HCT116 (cell line): ENCODE measurements at regions not wholly inside any gene's neighbourhood (a gene's known extent, or its start where the extent isn't known, plus 50 kb on each side); places are given as distances from the start of the nearest gene placed in this dataset.

ENCODE experiments used
- ATAC-seq: fragments of 200-7000 bp; cut with Tn5 transposase; 2 replicates; pipeline ENCODE4 v1.9.1; 2020; ENCODE audit warnings: mild to moderate bottlenecking, moderate library complexity
- BruUV-seq: library from RNA; stranded (reverse); fragments of 400-500 nt; replicated peaks from 2 replicates; lab custom pipeline; 2021; lab: Mats Ljungman, UMichigan
- CTCF ChIA-PET: fragments of 300-600 bp; sonication (Branson Sonifier 250); formaldehyde crosslinking; loops from one replicate; lab custom pipeline; 2021; ENCODE audit warnings: antibody characterized with exemption; lab: Charles Lee
- POLR2A ChIA-PET: fragments of 300-600, 350-600 bp; sonication (Branson Sonifier 250); formaldehyde crosslinking; loops from one replicate; lab custom pipeline; 2021; ENCODE audit warnings: antibody characterized with exemption; lab: Charles Lee
- RAD21 ChIA-PET, 2 experiments: fragments of 300-600 bp; sonication (Branson Sonifier 250); formaldehyde crosslinking; loops; one replicate each; lab custom pipeline; 2023; ENCODE audit warnings: low total read pairs in 2 of 2; ENCODE audit not compliant: uncharacterized antibody in 2 of 2, unreplicated experiment in 2 of 2, low non-redundant PET in 1 of 2; lab: Charles Lee
- DNase-seq: peaks from one replicate; pipeline ENCODE4 v3.0.0-alpha.2; 2010; ENCODE audit warnings: low read depth, low spot score
- H2AFZ ChIP-seq: fragments of 200-600 bp; shearing (Covaris generic), sonication (generic); 2 replicates; pipeline ENCODE4 v1.6.1; 2017; ENCODE audit warnings: low read depth, mixed run types, mixed read lengths, antibody characterized with exemption, low read length; ENCODE audit not compliant: poor library complexity, severe bottlenecking
- H3K27ac ChIP-seq: 2 replicates; pipeline ENCODE4 v1.5.1; 2012; ENCODE audit warnings: low read depth, low read length
- H3K27me3 ChIP-seq: fragments of 200-600 bp; sonication (generic); 2 replicates; pipeline ENCODE4 v1.6.1; 2016; ENCODE audit warnings: mixed run types, low read length, mixed read lengths; ENCODE audit not compliant: insufficient read depth
- H3K36me3 ChIP-seq, 2 experiments: fragments of 200-500 bp in 1 of 2; fragments of 200-600 bp in 1 of 2; sonication (Bioruptor generic) in 1 of 2; sonication (generic) in 1 of 2; 2 replicates each; pipeline versions ENCODE4 v1.5.1 to v1.6.1; 2014 to 2016; ENCODE audit warnings: low read length in 2 of 2, inconsistent platforms in 1 of 2, mixed read lengths in 1 of 2, mixed run types in 1 of 2; ENCODE audit not compliant: insufficient read depth in 2 of 2, control insufficient read depth in 1 of 2
- H3K4me1 ChIP-seq, 2 experiments: fragments of 200-600 bp in 1 of 2; sonication (generic) in 1 of 2; 2 replicates each; pipeline versions ENCODE4 v1.5.1 to v1.6.1; 2012 to 2017; ENCODE audit warnings: low read length in 2 of 2, inconsistent platforms in 1 of 2, mild to moderate bottlenecking in 1 of 2, mixed read lengths in 1 of 2, mixed run types in 1 of 2, moderate library complexity in 1 of 2; ENCODE audit not compliant: insufficient read depth in 2 of 2, control insufficient read depth in 1 of 2
- H3K4me2 ChIP-seq: fragments of 200-600 bp; sonication (generic); 2 replicates; pipeline ENCODE4 v1.6.1; 2017; ENCODE audit warnings: mixed run types, low read length, mixed read lengths
- H3K4me3 ChIP-seq, 2 experiments: fragments of 200-600 bp in 1 of 2; sonication (generic) in 1 of 2; replicated peaks in 1 of 2; 2 replicates each; pipeline ENCODE4 v1.5.1; 2011 to 2016; ENCODE audit warnings: low read length in 2 of 2, control low read depth in 1 of 2, low read depth in 1 of 2, mild to moderate bottlenecking in 1 of 2, mixed read lengths in 1 of 2, mixed run types in 1 of 2
- H3K79me2 ChIP-seq: fragments of 200-600 bp; sonication (generic); 2 replicates; pipeline ENCODE4 v1.6.1; 2017; ENCODE audit warnings: mild to moderate bottlenecking, mixed run types, low read length, moderate library complexity, mixed read lengths; ENCODE audit not compliant: insufficient read depth
- H3K9ac ChIP-seq: fragments of 200-600 bp; sonication (generic); 2 replicates; pipeline ENCODE4 v1.6.1; 2016; ENCODE audit warnings: low read length, mixed read lengths
- H3K9me2 ChIP-seq: fragments of 200-600 bp; sonication (generic), shearing (Covaris generic); 2 replicates; pipeline ENCODE4 v1.6.1; 2017; ENCODE audit warnings: mixed run types, mild to moderate bottlenecking, moderate library complexity; ENCODE audit not compliant: insufficient read depth
- H3K9me3 ChIP-seq, 2 experiments: fragments of 200-500 bp in 1 of 2; fragments of 200-600 bp in 1 of 2; sonication (Bioruptor generic) in 1 of 2; sonication (generic) in 1 of 2; 2 replicates each; pipeline ENCODE4 v1.6.1; 2014 to 2017; ENCODE audit warnings: low read length in 2 of 2, mixed read lengths in 2 of 2, inconsistent platforms in 1 of 2, low read depth in 1 of 2, mild to moderate bottlenecking in 1 of 2, mixed run types in 1 of 2, moderate library complexity in 1 of 2; ENCODE audit not compliant: control insufficient read depth in 1 of 2, insufficient read depth in 1 of 2
- H4K20me1 ChIP-seq: fragments of 200-600 bp; sonication (generic), shearing (Covaris generic); 2 replicates; pipeline ENCODE4 v1.6.1; 2017; ENCODE audit warnings: mixed run types, mild to moderate bottlenecking, moderate library complexity; ENCODE audit not compliant: insufficient read depth
- ATF3 ChIP-seq: IDR thresholded peaks from 2 replicates; pipeline ENCODE4 v1.6.1; 2012
- EGR1 ChIP-seq: IDR thresholded peaks from 2 replicates; pipeline ENCODE4 v1.6.1; 2012; ENCODE audit warnings: low read depth
- EZH2phosphoT487 ChIP-seq: fragments of 200-600 bp; IDR thresholded peaks from 2 replicates; pipeline ENCODE4 v1.6.1; 2018; ENCODE audit warnings: antibody characterized with exemption, borderline replicate concordance
- POLR2A ChIP-seq: IDR thresholded peaks from 2 replicates; pipeline ENCODE4 v1.7.0; 2011; ENCODE audit warnings: borderline replicate concordance; ENCODE audit not compliant: insufficient read depth, insufficient read length; ENCODE audit errors: extremely low read depth
- RAD21 ChIP-seq: IDR thresholded peaks from 2 replicates; pipeline ENCODE4 v1.6.1; 2012; ENCODE audit warnings: low read depth, mild to moderate bottlenecking
- REST ChIP-seq: IDR thresholded peaks from 2 replicates; pipeline ENCODE4 v1.6.1; 2012; ENCODE audit warnings: low read depth
- SP1 ChIP-seq: IDR thresholded peaks from 2 replicates; pipeline ENCODE4 v1.6.1; 2012; ENCODE audit warnings: low read depth
- ZNF274 ChIP-seq: fragments of 200-500 bp; sonication (Bioruptor generic); IDR thresholded peaks from 2 replicates; pipeline ENCODE4 v1.6.1; 2014; ENCODE audit warnings: mild to moderate bottlenecking, low read depth, low read length, inconsistent platforms
- intact Hi-C: fragments of 100-400 bp; cut with micrococcal nuclease; formaldehyde crosslinking; loops from 2 replicates; pipeline ENCODE4 v1.10.0; 2022

GRCh38 chr4:22999419-22999818 is 306.7 kb downstream of the GBA3 start:
- Histone ChIP-seq H3K4me3 (no peak overlapping the region), H3K9me3 (peaks cover 0 to 14% of the 10 kb centered on the region in 2 experiments; a peak in 2 of 4 replicates), H3K36me3 (no peaks in the 10 kb centered on the region), H3K4me2 (no peak overlapping the region), H3K27ac (no peak overlapping the region), H2AFZ (no peak overlapping the region), H3K9me2 (no peaks in the 10 kb centered on the region), H3K27me3 (no peaks in the 10 kb centered on the region), H4K20me1 (no peaks in the 10 kb centered on the region), H3K9ac (no peak overlapping the region), H3K79me2 (no peaks in the 10 kb centered on the region), H3K4me1 (no peaks in the 10 kb centered on the region)
- ChIA-PET POLR2A (no interaction called here), RAD21 (no interaction called here), CTCF (no interaction called here)
- intact Hi-C loops = no loop called here
- BruUV-seq = no TSS peak
- ATAC-seq (no peak), DNase-seq (no peak)
- TF ChIP-seq RAD21 = no peak
- no peak for TF ChIP-seq EZH2phosphoT487
- no peak for TF ChIP-seq ATF3
- TF ChIP-seq ZNF274 = no peak
- no peak for TF ChIP-seq POLR2A
- no peak for TF ChIP-seq SP1
- no peak for TF ChIP-seq EGR1
- TF ChIP-seq REST = no peak
